Hepatocyte (in vitro differentiated cells): ENCODE measurements at regions not wholly inside any gene's neighbourhood (a gene's known extent, or its start where the extent isn't known, plus 50 kb on each side); places are given as distances from the start of the nearest gene placed in this dataset.

Experiments
- CTCF ChIP-seq: fragments of 200-600 bp; sonication (generic); IDR thresholded peaks from 2 replicates; pipeline ENCODE4 v1.5.1; 2016; ENCODE audit warnings: antibody characterized with exemption, mild to moderate bottlenecking; ENCODE audit not compliant: poor library complexity
- EZH2 ChIP-seq: fragments of 200-600 bp; sonication (generic); IDR thresholded peaks from 2 replicates; pipeline ENCODE4 v1.6.1; 2016; ENCODE audit warnings: antibody characterized with exemption, mild to moderate bottlenecking, borderline replicate concordance

- TF ChIP-seq EZH2: no peak
- TF ChIP-seq CTCF: no peak
Measured at GRCh38 chr7:153247926-153248325, 488.4 kb downstream of the ACTR3B start.
